ENCODE measurements at regions not wholly inside any gene's neighbourhood (a gene's known extent, or its start where the extent isn't known, plus 50 kb on each side); places are given as distances from the start of the nearest gene placed in this dataset.

- TF ChIP-seq, protein P1, sequence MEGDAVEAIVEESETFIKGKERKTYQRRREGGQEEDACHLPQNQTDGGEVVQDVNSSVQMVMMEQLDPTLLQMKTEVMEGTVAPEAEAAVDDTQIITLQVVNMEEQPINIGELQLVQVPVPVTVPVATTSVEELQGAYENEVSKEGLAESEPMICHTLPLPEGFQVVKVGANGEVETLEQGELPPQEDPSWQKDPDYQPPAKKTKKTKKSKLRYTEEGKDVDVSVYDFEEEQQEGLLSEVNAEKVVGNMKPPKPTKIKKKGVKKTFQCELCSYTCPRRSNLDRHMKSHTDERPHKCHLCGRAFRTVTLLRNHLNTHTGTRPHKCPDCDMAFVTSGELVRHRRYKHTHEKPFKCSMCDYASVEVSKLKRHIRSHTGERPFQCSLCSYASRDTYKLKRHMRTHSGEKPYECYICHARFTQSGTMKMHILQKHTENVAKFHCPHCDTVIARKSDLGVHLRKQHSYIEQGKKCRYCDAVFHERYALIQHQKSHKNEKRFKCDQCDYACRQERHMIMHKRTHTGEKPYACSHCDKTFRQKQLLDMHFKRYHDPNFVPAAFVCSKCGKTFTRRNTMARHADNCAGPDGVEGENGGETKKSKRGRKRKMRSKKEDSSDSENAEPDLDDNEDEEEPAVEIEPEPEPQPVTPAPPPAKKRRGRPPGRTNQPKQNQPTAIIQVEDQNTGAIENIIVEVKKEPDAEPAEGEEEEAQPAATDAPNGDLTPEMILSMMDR (IDR thresholded peaks at IDR 0.05; ENCODE audit: borderline replicate concordance, extremely low read depth, low read length, poor library complexity, severe bottlenecking): no peak
- TF ChIP-seq EZH2 (IDR thresholded peaks at IDR 0.05; ENCODE audit: borderline replicate concordance, low read depth, low read length, severe bottlenecking): no peak
These were observed 90.5 kb upstream of the ALKAL2 start for GRCh38 chr2:378364-378763.
